GM21723 (cell line): ENCODE measurements at regions not wholly inside any gene's neighbourhood (a gene's known extent, or its start where the extent isn't known, plus 50 kb on each side); places are given as distances from the start of the nearest gene placed in this dataset.
"Not testable (repeated sequence)": the region's sequence is repeated elsewhere in the genome, so short reads cannot be mapped to it uniquely, and the experiment has no call there.

Source experiments
- ATAC-seq: cut with Tn5 transposase; IDR thresholded peaks from one replicate; pipeline ENCODE4 v1.9.1; 2021; ENCODE audit warnings: mild to moderate bottlenecking, moderate library complexity; ENCODE audit not compliant: unreplicated experiment

GRCh38 chr18:38571651-38572050 is 1006.1 kb upstream of the CELF4 start:
- no peak for ATAC-seq

DNA sequence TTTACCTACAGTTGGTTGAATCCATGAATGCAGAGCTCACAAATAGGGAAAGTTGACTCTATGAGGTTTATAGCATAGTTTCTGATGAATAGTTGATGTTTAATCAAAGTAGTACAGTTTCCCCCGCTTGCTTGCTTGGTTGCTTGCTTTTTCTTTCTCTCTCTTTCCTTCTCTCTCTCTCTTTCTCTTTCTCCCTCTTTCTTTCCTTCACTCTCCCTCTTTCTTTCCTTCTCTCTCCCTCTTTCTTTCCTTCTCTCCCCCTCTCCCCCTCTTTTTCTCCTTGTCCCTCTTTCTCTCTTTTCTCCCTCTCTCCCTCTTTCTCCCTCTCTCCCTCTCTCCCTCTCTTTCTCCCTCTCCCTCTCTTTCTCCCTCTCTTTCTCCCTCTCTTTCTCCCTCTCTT is 999.9 kb upstream of the CELF4 start:
- ATAC-seq: no peak

DNA sequence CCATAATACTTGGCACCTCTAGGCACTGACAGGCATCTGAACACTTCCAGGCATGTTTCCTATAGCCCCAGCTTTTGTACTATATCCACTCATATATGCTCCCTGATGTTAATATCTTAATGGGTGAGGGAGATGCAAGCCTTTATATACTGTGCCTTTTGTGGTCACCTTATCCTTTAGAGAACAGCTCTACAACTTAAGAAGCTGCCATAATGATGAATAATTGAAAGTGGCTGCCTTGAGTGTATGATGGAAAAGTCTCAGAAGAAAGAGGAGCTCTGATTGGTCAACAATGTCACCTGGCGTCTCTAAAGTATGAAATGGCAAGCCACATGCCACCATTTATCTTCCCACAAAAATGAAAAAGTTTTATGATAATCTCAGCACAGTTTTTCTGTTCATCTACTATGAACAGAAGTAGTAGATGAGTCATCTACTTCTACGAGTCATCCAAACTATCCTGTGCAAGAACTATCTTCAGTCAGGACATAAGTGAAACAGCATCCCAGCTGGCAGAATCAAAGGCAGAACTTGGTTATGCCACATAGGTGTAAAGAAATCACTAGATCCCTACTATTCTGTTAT is 997.9 kb upstream of the CELF4 start:
- no peak for ATAC-seq

DNA sequence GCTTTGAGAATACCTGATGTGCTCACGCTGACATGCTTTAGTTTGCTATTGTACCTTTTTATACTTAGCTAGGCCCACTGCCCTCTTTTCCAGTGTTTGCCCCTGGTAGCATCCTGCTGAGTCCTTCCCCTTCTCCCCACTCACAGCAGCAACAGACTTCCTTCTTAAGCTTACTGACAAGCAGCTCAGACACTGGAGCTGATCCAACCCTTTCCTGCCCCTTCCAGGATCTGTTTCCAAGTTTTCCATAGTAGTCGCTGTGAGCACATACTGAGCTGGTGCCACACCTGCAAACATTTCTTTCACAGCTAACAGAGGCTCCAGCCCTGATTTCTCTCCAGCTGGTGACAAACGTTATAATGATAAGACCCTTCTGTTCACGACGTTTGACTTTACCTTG is 991.4 kb upstream of the CELF4 start:
- no peak for ATAC-seq

- no peak for ATAC-seq
These were observed 987.2 kb upstream of the CELF4 start for GRCh38 chr18:38552732-38553321.

DNA sequence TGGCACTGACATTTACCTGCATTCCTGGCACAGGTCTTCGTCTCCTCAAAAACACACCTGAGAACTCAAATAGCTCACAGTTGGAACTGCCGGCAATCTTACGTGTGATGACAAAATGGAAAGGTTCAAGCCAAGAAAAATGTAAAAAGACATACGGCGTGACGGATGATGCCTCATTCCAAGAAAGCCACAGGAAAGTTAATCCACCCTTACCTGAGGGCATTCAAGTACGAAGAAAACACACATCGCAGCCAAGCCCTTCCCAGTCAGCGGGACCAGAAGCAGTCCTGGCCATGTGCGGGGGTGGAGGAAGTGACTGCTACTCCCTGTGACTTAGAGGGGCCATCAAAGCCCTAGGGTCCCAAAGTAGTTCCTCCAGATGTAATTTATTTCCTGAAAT is 986.3 kb upstream of the CELF4 start:
- ATAC-seq: no peak

DNA sequence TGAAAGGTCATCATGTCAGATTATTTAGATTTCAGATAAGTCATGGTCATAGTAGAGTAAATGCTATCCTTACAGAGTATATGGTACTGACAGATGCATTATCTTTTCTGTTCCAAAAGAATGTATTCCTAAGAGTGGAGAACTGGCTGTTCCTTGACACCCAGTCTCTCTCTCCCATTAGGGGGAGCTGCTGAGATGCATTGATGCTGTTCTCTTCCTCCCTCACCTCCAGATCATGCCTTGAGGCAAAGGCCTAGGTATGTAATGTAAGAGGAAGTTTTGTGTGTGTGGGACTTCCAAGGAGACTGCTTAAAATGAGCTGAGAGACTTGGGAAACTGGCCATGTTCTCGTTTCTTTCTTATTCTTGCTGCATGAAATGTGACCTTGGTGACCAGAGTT is 979.5 kb upstream of the CELF4 start:
- ATAC-seq: no peak

DNA sequence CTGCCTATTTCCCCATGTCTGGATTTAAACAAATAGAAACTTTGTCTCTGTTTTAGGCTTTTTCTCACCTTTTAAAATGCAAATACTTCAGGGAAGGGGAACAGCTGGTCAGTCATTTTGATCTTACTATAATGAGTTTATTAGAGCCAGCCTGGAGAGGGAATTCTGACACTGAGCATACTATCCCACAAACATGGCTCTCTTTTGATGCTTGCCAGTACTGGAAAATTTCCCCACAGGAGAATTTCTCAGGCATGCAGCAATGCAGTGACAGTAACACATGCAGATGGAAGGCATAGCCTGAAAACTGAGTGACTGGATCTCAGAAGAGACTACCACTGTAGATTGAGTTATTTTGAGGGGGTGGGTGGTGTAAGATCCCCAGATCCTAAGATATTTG is 974.3 kb upstream of the CELF4 start:
- ATAC-seq: no peak

- no peak for ATAC-seq
These were observed 973.8 kb upstream of the CELF4 start for GRCh38 chr18:38539371-38539770.

DNA sequence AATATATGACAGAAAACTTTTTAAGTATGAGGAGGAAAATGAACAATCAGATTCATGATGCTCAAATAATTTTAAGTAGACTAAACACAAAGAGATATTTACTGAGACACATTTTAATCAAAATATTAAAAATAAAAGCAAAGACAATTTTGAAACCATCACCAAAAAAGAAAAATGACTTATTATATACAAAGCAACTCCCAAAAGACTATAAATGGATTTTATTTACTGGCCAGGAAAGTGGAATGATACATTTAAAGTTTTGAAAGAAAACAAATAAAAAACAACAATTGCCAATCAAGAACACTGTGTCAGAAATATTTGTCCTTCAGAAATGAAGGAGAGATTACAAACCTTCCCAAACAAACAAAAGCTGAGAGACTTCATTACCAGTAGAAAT is 968.5 kb upstream of the CELF4 start:
- ATAC-seq: no peak

GRCh38 chr18:38526922-38527321 is 961.3 kb upstream of the CELF4 start:
- no peak for ATAC-seq

DNA sequence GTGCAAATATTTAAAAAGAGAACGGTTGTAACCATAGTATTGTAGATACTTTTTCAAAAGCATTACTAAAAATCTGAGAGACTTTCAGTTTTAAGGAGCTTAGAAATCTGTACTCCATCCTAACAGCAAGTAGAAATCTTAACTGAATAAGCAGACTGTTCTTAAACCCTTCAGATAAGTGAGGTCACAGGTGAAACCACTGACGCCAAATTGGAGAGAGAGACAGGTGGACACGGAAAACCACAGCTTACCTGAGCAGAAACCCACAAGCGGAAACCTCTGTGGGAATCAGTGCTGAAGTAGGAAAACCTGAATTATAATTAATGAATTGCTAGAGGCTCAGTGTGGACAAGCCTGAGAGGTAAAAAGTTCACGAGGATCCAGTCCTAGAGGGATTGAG is 959.4 kb upstream of the CELF4 start:
- ATAC-seq: no peak

DNA sequence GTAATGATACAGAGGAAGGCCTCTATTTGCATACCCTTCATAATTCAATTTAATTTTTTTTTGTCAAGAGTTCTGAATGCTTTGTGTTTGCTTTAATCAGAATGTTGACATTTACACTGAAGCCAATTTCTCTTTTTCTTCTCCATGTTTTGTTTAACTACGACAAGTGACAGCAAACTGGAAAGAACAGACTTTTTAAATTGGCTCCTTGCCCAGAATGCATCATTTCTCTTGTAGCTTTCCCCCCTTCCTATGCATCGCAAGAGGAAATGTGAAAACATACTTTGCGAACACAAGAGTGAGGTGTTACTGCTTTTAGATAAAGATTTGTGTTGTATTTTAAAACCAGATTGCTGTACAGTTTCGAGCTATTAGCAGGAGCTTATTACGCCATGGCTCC is 955.2 kb upstream of the CELF4 start:
- no peak for ATAC-seq

GRCh38 chr18:38502539-38502938 is 936.9 kb upstream of the CELF4 start:
- no peak for ATAC-seq

DNA sequence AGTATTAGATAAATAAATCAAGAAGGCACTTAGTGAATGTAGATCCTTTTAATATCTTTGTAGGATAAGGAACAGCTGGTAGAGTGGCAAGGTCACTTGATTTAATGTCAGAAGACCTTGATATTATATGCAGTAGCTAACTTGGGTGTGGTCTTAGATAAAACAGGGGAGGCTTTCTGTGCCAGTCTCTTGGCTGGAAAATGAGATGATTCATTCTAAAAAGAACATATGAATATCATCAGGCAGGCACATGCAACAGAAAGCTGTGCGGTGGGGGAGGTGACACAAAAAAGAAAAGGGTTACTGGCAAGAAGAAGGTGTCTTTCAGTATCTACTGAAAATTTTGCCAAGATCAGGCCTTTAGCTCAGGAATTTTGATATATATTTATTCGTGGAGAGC is 931.7 kb upstream of the CELF4 start:
- ATAC-seq: no peak

DNA sequence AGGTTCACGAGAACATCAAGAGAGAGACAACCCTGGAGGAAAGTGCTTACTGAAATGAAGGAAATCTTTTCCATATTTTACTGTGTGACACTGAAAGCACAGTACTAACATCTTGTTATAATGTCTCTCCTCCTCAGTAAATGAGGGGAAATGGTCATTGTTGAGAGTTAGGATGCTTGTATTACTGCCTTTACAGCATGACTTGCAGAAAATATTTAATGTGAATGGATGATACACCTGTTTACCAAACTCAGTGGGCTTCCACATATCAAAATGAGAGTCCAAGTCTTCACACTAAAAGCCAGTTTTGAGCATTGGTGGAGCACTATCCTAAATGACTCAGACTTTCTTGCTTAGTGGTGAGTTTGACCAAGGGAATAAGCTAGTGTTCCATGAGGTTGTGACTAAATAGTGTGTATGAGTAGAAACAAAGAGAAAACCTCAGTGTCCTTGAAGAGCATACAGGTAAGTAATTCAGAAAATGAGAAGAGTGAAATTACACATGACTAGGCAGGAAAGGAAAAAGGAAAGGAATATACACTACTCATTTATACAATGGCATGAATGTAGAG is 930.7 kb upstream of the CELF4 start:
- no peak for ATAC-seq

DNA sequence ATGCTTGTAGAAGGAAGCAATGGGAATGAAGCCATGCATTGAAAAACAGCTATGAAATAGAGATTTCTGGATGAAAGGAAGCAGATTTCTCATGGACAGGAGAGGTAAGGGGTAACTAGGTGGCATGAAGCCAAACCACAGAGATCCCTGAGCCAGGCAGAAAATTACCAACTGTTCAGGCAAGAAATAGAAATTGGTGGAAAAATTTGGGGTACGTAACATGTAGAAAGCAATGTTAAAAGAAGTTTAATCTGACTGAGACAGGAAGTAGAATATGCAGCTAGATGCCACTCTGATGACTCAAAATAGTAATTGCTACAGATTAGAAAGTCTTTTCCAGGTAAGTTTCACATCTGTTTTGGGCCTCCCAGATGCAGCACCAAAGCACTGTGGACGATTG is 928.5 kb upstream of the CELF4 start:
- no peak for ATAC-seq

DNA sequence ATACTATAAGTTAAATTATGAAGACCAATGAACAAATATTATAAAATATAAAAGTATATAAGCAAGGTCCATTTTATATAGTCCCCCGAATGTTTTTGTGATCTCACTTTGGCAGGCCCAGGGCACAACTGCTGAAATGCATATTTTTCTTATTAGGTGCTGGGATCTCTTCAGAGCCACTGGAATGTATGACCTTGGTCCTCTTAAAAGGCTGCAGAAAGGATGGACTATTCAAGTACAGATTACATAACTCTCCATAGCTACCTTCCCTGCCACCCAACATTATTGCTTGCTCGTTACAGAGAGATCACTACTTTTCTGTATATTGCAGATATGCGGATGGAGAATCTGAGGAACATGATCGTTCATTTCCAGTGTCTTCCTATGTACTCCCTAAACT is 925.6 kb upstream of the CELF4 start:
- ATAC-seq: no peak

- not testable (repeated sequence) for ATAC-seq
These were observed 924.1 kb upstream of the CELF4 start for GRCh38 chr18:38489721-38490120.

DNA sequence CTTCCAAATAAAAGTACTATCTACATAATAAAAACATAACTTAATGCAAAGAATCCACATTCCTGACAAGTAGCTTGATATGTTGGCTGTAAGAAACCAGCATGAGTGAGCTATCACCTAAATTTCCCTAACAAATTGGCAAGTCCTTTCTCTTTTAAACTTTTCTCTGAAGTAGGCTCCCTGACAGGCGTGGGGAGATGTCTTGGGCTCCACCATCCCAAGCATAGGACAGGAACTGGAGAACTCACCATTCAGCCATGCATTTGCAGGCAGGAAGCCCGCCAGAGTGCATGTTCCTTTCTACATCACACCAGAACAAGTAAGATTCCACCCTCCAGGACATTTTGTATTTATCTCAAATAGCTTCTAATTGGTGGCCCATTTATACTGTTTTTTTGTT is 921.9 kb upstream of the CELF4 start:
- no peak for ATAC-seq

DNA sequence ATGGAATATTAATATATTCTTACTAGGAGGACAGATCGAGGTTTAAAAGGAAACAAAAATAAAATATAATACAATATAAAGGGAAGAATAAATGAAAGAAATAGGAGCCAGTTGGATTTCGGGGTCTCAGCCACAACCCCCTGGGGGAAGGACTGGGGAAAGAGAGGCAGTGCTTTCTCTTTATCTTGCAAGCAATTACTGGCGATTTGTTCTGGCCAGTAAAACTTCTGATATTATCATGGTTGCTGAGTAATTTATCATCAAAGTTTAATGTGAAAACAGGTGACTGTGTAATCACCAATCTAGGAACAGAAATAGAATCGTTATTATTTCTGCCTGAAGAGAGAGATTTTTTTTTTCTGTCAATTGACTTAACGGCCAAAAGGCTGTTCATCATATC is 917.7 kb upstream of the CELF4 start:
- no peak for ATAC-seq

DNA sequence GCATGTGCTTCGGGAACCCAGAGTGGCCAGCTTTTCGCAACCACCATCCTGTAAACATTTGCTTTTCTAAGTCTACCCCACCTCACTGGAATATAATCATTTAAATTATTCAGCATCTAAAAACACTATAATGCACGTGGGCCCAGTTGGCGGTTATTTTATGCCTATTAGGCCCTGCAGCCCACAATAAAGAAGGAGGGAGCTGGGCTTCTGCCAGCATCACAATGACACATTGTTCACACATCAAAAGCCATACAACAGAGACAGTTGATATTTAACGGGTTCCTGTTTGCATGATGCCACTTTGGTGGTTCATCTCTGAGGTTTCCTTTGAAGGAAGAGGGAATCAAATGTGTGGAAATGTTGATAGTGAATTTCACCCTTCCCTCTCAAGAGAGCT is 916.0 kb upstream of the CELF4 start:
- ATAC-seq: no peak

- no peak for ATAC-seq
These were observed 910.1 kb upstream of the CELF4 start for GRCh38 chr18:38475686-38476085.
